Psoas muscle (tissue), 7 donors: ENCODE measurements at regions not wholly inside any gene's neighbourhood (a gene's known extent, or its start where the extent isn't known, plus 50 kb on each side); places are given as distances from the start of the nearest gene placed in this dataset.

Experiments
- ATAC-seq, 4 donors: fragments of 200-7000 bp; cut with Tn5 transposase; one replicate each; pipeline ENCODE4 v1.9.1; 2020; ENCODE audit warnings: moderate library complexity in 3 of 4, mild to moderate bottlenecking in 2 of 4
- DNase-seq, 2 donors: peaks; one replicate each; pipeline ENCODE4 v3.0.0-alpha.2; 2020
- H3K27ac ChIP-seq: fragments of 200-600 bp; one replicate; pipeline ENCODE4 v1.8.0; 2022
- H3K27me3 ChIP-seq, 3 donors: fragments of 200-600 bp in 1 of 3; one replicate each; pipeline versions ENCODE4 v1.6.1 to v1.8.0; 2013 to 2022; ENCODE audit warnings: low read length in 2 of 3, mild to moderate bottlenecking in 2 of 3, moderate library complexity in 1 of 3; ENCODE audit not compliant: insufficient read depth in 3 of 3
- H3K36me3 ChIP-seq, 2 donors: fragments of 200-600 bp in 1 of 2; one replicate each; pipeline versions ENCODE4 v1.6.1 to v1.8.0; 2013 to 2022; ENCODE audit warnings: low read depth in 1 of 2, mild to moderate bottlenecking in 1 of 2, moderate library complexity in 1 of 2; ENCODE audit not compliant: insufficient read depth in 1 of 2
- H3K4me1 ChIP-seq: fragments of 200-600 bp; one replicate; pipeline ENCODE4 v1.8.0; 2022
- H3K4me3 ChIP-seq: fragments of 200-600 bp; one replicate; pipeline ENCODE4 v1.8.0; 2022; ENCODE audit warnings: mild to moderate bottlenecking
- H3K9me3 ChIP-seq: fragments of 200-600 bp; one replicate; pipeline ENCODE4 v1.8.0; 2022
- CTCF ChIP-seq: fragments of 200-600 bp; IDR thresholded peaks from one replicate; pipeline ENCODE4 v1.8.0; 2022; ENCODE audit warnings: antibody characterized with exemption
- WGBS, 3 donors: extraction: QIAGEN DNeasy Blood & Tissue Kit; methylation state at CpG; one replicate each; pipeline versions ENCODE4 v1.1.6 to v1.1.7; 2013; 5-methylcytosine and 5-hydroxymethylcytosine counted together
- intact Hi-C, 2 donors: fragments of 100-400 bp; cut with DNase I; formaldehyde crosslinking; loops; one replicate each; pipeline versions ENCODE4 v1.11.0 to v1.14.2; 2022
- donor health status: healthy with polysubstance abuse.
- donor health status: DM: no; HTN: no; CAD: no; lungs with moderate emphysema.
- donor health status: Bipolar disorder and iron deficiency.
- donor health status: healthy.
- donor health status: DM: yes; HTN: yes; CAD: no.
- donor health status: DM: no; HTN: no; CAD: no.
- donor health status: DM: yes; HTN: yes; CAD: no.

GRCh38 chr5:17426104-17426749 is 71.8 kb upstream of the TAF11L2 start:
- Histone ChIP-seq H3K27ac (no peak overlapping the region), H3K9me3 (no peaks in the 10 kb centered on the region), H3K4me3 (no peak overlapping the region), H3K27me3 (no peaks in the 10 kb centered on the region), H3K4me1 (no peaks in the 10 kb centered on the region), H3K36me3 (no peaks in the 10 kb centered on the region)
- DNase-seq (no peak), ATAC-seq (no peak)
- intact Hi-C loops, result no loop called here
- no peak for TF ChIP-seq CTCF
- 41 to 51% (median 43%) methylated on average over 2 of the region's 2 CpGs for WGBS, 3 donors

- TF ChIP-seq CTCF, result no peak
- no peaks in the 10 kb centered on the region for H3K36me3 ChIP-seq
- intact Hi-C loops, result no loop called here
- DNase-seq, result no peak
- no peaks in the 10 kb centered on the region for H3K4me1 ChIP-seq
- no peaks in the 10 kb centered on the region for H3K27me3 ChIP-seq
- no peak for ATAC-seq
- 65 to 68% (median 65%) methylated on average over 7 of the region's 7 CpGs for WGBS, 3 donors
- no peaks in the 10 kb centered on the region for H3K9me3 ChIP-seq
- H3K27ac ChIP-seq, result no peak overlapping the region
- H3K4me3 ChIP-seq, result no peak overlapping the region
These were observed 69.7 kb upstream of the TAF11L2 start for GRCh38 chr5:17428176-17428800.

- 76 to 88% (median 80%) methylated on average over 4 of the region's 4 CpGs for WGBS, 3 donors
- intact Hi-C loops, result no loop called here
- H3K9me3 ChIP-seq, result no peaks in the 10 kb centered on the region
- no peaks in the 10 kb centered on the region for H3K36me3 ChIP-seq
- H3K4me3 ChIP-seq, result no peak overlapping the region
- no peaks in the 10 kb centered on the region for H3K27me3 ChIP-seq
- no peaks in the 10 kb centered on the region for H3K4me1 ChIP-seq
- DNase-seq (no peak), ATAC-seq (no peak)
- no peak overlapping the region for H3K27ac ChIP-seq
- TF ChIP-seq CTCF, result no peak
These were observed 68.7 kb upstream of the TAF11L2 start for GRCh38 chr5:17429353-17429752.

GRCh38 chr5:17430241-17430640 is 67.8 kb upstream of the TAF11L2 start:
- 70 to 81% (median 80%) methylated on average over 5 of the region's 5 CpGs for WGBS, 3 donors
- H3K9me3 ChIP-seq, result no peaks in the 10 kb centered on the region
- H3K36me3 ChIP-seq, result no peaks in the 10 kb centered on the region
- ATAC-seq (no peak), DNase-seq (no peak)
- H3K27ac ChIP-seq, result no peak overlapping the region
- intact Hi-C loops, result no loop called here
- no peaks in the 10 kb centered on the region for H3K27me3 ChIP-seq
- no peaks in the 10 kb centered on the region for H3K4me1 ChIP-seq
- TF ChIP-seq CTCF, result no peak
- H3K4me3 ChIP-seq, result no peak overlapping the region
